GM18868 (cell line): ENCODE measurements at regions not wholly inside any gene's neighbourhood (a gene's known extent, or its start where the extent isn't known, plus 50 kb on each side); places are given as distances from the start of the nearest gene placed in this dataset.
"Not testable (repeated sequence)": the region's sequence is repeated elsewhere in the genome, so short reads cannot be mapped to it uniquely, and the experiment has no call there.

Source experiments
- ATAC-seq: cut with Tn5 transposase; IDR thresholded peaks from one replicate; pipeline ENCODE4 v1.9.1; 2021; ENCODE audit warnings: mild to moderate bottlenecking, moderate library complexity; ENCODE audit not compliant: unreplicated experiment

DNA sequence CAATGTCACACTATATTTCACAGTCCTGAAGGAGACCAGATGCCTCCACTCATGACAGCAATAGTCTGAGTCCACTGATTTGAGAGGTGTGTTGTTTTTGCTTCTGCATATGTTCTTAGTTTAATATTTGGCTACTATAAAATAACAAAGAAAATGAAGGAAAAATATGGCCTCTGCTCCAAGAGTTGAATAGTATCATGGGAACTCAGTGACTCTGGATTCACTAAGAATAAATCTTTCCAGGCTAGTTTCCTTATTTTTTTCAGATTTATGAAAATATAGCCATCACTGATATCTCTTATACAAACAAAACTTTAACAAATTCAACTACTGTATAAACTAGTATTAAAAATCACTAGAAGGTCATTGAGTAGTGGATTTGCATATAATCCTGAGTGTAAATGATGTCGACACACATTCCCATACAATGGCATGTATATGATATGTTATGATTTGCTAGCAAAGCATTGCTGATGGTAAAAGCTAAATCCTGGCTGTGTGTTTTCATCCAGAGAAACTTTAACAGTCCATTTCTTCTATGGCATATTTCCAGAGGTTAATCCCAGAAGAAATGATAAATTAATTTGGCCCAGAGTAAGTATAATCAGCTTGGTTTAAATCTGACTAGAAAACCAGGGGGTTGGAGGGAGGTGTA lies 66.0 kb upstream of the VIPR2 start:
- ATAC-seq: no peak

DNA sequence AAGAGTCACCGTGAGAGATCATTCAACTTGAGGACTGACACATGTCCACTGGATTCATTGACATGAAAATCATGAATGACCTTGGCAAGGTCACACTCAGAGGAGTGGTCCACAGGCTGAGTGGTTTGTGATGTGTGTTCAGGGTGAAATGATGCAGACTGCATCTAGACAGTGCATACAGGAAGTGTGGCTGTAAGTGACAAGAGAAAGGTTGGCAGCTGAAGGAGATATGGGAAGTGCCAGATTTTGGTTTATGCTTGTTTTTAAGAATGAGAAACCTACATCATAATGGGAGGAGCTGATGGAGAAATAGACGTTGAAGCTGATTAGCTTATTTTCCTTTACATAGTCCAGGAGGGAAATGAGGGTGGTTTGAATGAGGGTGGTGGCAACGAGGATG lies 64.8 kb upstream of the VIPR2 start:
- ATAC-seq: no peak

DNA sequence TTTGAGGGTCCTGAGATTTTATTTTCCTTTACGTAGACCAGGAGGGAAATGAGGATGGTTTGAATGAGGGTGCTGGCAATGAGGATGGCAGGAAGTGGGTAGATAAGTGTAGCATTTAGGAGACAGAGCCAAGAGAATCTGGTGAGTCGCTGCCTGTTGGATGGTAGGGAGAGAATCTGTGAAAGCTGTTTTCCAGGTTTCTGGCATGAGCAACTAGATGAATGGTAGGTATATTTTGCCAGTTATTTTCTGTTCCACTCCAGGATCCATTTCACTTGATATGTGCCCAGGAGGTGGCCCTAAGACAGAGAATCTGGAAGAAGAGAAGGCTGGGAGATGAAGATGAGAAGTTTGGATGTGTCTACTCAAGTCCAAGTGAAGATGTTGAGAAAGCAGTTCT lies 63.3 kb upstream of the VIPR2 start:
- ATAC-seq: no peak

DNA sequence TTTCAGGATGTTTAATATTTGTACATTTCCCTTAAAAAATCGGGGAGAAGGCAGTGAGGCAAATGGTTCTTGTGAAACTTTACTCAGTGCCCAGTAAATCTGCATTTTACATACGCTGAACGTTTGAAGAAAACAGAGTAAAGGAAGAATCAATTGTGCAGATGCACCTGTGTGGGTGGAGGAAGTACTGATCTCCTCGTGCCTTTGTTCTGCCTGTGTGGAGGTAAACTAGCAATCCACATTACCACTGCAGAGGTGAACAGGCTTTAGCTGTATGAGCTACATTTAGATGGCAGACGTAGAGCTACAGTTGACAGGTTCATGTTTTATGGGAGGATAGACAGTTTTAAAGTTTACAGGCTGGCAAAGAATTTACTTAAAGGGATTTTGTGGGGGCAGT lies 62.7 kb upstream of the VIPR2 start:
- ATAC-seq: no peak

DNA sequence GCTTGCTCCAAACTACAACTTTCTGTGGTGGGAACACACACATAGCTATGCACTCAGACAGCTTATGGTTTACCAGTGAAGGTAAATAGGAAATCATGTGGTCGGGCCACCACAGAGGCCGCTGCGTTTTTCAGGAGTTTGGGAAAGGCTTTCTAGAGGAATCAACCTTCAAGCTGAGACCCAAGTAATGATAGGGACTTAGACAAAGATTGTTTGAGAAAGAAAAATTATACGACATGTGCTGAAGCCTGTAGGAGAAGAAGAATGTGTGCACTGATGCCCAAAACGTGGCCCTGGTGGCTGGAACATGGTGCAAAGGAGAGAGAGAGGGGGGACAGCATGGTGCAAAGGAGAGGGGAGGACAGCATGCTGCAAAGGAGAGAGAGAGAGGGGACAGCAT lies 61.2 kb upstream of the VIPR2 start:
- no peak for ATAC-seq

DNA sequence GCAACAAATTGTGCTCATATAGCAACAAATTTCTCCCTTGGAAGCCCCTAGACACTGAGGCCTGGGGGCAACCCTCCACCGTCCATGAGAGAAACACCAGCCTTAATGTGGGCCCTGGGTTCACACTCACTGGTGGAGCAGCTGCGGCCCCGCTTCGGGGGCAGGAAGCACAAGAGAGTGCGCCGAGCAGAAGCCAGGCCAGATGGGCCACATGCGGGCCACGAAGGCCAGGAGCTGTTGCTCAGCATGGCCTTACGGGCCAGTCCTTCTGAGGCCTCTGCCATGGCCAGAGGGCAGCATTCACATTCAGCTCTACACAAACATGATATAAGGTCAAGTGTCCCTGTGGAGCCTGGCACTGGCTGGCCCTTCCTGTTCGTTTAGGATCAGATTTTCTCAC lies 60.0 kb upstream of the VIPR2 start:
- ATAC-seq: no peak

DNA sequence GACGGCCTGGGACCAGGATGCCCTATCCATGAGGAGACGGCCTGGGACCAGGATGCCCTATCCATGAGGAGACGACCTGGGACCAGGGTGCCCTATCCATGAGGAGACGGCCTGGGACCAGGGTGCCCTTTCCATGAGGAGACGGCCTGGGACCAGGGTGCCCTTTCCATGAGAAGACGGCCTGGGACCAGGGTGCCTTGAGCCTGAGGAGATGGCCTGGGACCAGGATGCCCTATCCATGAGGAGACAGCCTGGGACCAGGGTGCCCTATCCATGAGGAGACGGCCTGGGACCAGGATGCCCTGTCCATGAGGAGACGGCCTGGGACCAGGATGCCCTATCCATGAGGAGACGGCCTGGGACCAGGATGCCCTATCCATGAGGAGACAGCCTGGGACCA lies 58.6 kb upstream of the VIPR2 start:
- ATAC-seq: not testable (repeated sequence)

DNA sequence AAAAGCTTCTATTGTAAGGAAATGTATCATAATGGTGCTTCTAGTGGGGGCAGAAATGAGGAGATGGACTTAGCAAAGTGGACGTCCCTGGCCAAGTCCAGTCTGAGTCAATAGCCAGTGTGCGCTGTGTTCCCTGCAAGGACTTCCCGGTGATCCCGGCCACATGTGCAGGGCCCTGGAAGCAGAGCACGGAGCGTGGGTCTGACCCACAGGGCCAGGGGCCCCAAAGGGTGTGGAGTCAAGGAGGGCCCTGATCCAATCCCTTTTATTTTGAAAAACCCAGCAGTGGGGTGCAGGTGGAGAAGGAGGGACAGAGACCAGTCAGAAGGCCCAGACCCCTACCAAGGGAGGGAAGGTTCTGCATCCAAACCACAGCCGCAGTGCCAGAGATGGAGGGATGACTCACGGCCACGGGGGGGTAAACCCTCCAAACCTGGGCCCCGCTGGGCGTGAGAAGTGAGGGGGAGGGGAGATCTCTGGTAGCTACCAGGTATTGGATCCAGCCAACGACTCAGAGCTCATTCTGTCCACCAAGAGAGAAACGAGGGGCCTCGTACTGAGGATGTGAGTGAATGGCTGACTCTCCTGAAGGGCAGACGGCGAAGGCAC lies 57.2 kb upstream of the VIPR2 start:
- ATAC-seq: no peak

DNA sequence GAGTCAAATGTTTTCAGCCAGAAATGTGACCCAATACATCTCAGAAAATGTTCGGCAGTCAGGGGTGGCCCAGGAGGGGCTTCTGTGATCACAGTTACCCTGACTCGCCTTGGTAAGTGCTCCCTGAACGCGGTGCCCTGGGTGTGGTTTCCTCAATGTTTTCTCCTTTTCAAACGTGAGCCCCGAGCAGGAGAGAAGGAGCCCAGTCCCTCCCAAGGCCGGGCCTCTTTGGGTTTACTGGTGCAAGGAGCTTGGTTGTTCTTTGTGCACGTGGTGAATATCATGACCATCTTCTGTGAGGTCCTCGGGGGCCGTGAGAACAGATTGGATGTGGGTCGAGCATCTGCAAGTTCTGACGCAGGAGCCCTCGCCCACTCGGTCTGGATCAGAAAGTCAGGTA lies 55.8 kb upstream of the VIPR2 start:
- no peak for ATAC-seq

DNA sequence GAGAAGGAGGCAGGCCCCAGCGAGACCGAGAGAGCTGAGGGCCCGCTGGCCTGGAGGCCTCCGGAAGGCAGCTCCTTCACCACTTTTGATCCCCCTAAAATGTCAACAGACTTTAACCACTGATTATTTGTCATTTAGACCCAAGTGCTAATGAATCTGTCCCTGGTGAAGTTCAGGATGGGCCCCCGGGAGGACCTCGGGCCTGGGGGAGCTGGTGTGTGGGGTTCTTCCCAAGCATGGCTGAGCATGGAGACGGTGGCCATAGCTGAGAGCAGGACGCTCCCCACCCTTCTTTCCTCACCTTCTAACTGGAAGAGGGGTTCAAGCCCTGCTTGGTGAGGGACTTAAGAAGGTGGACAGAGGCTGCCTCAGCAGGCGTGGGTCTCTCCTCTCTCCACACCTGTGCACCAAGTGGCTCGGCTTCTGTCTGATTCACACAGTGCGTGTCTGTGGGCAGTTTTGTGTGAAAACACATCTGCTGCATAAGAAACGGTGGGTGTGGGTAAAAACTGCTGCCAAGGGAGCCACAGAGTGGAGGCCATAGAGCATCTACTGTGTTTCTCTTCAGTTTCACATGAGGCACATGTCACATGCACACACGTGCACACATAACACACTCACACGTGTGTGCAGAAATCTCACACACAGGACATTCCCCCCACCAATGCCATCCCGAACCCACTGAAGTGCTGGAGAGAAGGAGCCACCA lies 53.5 kb upstream of the VIPR2 start:
- no peak for ATAC-seq

DNA sequence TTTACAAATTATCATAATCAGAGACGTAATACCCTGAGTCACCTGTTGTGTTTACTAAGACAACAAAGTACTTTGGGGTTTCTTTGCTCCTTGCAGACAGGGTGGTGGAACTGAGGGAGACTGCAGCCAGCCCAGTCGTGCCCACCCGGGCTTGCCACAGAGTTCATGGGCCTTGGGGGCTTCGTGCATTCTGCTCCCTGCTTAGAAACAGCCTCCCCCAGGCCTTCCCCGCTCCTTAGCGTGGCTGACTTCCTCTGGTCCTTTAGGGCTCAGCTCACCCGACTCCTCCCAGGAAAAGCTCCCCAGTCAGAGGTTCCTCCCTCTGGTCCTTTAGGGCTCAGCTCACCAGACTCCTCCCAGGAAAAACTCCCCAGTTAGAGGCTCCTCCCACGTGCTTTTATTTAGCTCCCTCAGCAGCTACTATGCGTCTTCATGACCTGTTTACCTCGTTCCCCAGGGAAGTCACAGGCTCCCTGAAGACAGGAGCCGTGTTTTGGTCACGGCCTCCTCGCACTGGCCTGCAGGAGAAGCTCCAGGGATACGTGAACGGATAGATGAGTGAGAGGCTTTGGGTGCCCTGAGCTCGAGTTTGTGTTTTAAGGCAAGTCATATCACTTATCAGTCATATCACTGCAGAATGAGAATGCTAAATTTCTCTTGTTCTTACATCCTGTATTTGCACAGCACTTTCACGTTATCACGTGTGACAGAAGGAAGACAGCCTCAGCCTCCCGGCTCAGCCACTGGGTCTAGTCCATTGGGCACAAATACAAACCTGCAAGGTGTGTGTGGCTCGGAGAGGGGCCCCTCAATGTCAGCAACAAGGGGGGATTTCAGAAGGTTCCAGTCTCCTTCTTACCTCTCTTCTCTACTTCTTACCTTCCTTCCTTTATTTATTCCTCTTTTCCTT lies 52.7 kb upstream of the VIPR2 start:
- ATAC-seq: peak; percentile 87

DNA sequence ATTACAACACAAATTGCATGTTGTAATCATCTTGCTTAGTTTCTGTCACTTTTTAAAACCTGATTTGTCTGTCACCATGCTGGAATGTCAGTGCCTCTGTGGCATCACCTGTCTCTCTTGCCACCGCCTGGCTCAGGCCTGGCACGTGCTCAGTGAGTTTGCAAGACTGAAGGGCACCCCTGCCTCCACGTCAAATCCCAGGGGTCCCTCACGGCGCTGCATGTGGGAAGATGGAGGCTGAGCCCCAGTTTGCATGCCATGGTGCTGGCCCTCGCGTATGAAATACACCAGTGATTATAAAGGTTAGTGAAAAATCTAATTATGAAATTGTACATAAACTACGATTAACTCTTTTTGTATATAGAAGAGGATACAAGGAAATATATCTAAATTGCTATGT lies 51.9 kb upstream of the VIPR2 start:
- no peak for ATAC-seq

DNA sequence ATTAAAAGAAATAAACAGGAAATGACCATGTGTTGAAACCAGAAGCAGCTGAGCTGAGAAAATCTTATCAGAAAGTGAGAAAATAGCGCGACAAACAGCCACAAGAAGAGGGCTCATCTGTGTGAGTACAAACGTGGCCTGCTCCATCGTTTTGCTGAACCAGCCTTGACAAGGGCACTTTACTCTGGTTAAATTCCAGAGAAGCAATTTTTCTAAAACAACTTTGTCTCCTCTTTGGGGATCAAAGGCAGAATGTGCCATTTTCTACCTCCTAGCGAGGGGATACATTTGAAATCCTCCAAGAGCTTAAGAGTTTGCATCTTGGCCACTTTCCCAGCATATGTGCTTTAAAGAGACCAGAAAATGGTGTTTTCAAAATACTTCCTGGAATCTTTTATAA lies 51.3 kb upstream of the VIPR2 start:
- no peak for ATAC-seq
